ENCODE measurements at regions not wholly inside any gene's neighbourhood (a gene's known extent, or its start where the extent isn't known, plus 50 kb on each side); places are given as distances from the start of the nearest gene placed in this dataset.

- Histone ChIP-seq H3F3A (ENCODE audit: insufficient read depth) (no peaks in the 10 kb centered on the region), H3K9ac (ENCODE audit: low read length) (no peak overlapping the region), H3K9me2 (replicated peaks; ENCODE audit: insufficient read depth, low read length) (no peaks in the 10 kb centered on the region), H3K9me3 (ENCODE audit: insufficient read depth, low read length) (no peaks in the 10 kb centered on the region), H3K79me2 (ENCODE audit: insufficient read depth, low read length) (no peaks in the 10 kb centered on the region), H3K4me3 (ENCODE audit: insufficient read depth, low read length, poor library complexity, severe bottlenecking) (no peak overlapping the region), H3K4me2 (ENCODE audit: low read depth, low read length, poor library complexity, severe bottlenecking) (no peak overlapping the region), H4K20me1 (ENCODE audit: low read depth, low read length) (no peaks in the 10 kb centered on the region), H3K27ac (ENCODE audit: low read depth, low read length) (no peak overlapping the region), H3K27me3 (ENCODE audit: low read length) (no peaks in the 10 kb centered on the region), H3K36me3 (ENCODE audit: low read length) (no peaks in the 10 kb centered on the region), H2AFZ (ENCODE audit: low read depth, low read length, severe bottlenecking) (no peak overlapping the region)
- no peak for TF ChIP-seq EZH2phosphoT487 (conservative IDR thresholded peaks at IDR 0.05; ENCODE audit: low read length)
- TF ChIP-seq, protein P1, sequence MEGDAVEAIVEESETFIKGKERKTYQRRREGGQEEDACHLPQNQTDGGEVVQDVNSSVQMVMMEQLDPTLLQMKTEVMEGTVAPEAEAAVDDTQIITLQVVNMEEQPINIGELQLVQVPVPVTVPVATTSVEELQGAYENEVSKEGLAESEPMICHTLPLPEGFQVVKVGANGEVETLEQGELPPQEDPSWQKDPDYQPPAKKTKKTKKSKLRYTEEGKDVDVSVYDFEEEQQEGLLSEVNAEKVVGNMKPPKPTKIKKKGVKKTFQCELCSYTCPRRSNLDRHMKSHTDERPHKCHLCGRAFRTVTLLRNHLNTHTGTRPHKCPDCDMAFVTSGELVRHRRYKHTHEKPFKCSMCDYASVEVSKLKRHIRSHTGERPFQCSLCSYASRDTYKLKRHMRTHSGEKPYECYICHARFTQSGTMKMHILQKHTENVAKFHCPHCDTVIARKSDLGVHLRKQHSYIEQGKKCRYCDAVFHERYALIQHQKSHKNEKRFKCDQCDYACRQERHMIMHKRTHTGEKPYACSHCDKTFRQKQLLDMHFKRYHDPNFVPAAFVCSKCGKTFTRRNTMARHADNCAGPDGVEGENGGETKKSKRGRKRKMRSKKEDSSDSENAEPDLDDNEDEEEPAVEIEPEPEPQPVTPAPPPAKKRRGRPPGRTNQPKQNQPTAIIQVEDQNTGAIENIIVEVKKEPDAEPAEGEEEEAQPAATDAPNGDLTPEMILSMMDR (IDR thresholded peaks at IDR 0.05; ENCODE audit: insufficient read depth, low read length, poor library complexity, severe bottlenecking): no peak
Observed at GRCh38 chr3:30142946-30143345, 463.5 kb upstream of the TGFBR2 start.

GRCh38 chr3:30145281-30145680, 461.1 kb upstream of the TGFBR2 start:
- no peaks in the 10 kb centered on the region for H3F3A ChIP-seq (ENCODE audit: insufficient read depth)
- no peak overlapping the region for H3K4me3 ChIP-seq (ENCODE audit: insufficient read depth, low read length, poor library complexity, severe bottlenecking)
- H3K9me3 ChIP-seq (ENCODE audit: insufficient read depth, low read length): no peaks in the 10 kb centered on the region
- TF ChIP-seq, protein P1 (IDR thresholded peaks at IDR 0.05; ENCODE audit: insufficient read depth, low read length, poor library complexity, severe bottlenecking): no peak
- TF ChIP-seq EZH2phosphoT487 (conservative IDR thresholded peaks at IDR 0.05; ENCODE audit: low read length): no peak
- H3K9ac ChIP-seq (ENCODE audit: low read length): no peak overlapping the region
- H4K20me1 ChIP-seq (ENCODE audit: low read depth, low read length): no peaks in the 10 kb centered on the region
- no peaks in the 10 kb centered on the region for H3K9me2 ChIP-seq (replicated peaks; ENCODE audit: insufficient read depth, low read length)
- no peak overlapping the region for H3K27ac ChIP-seq (ENCODE audit: low read depth, low read length)
- no peak overlapping the region for H2AFZ ChIP-seq (ENCODE audit: low read depth, low read length, severe bottlenecking)
- no peaks in the 10 kb centered on the region for H3K27me3 ChIP-seq (ENCODE audit: low read length)
- no peaks in the 10 kb centered on the region for H3K79me2 ChIP-seq (ENCODE audit: insufficient read depth, low read length)
- no peaks in the 10 kb centered on the region for H3K36me3 ChIP-seq (ENCODE audit: low read length)
- no peak overlapping the region for H3K4me2 ChIP-seq (ENCODE audit: low read depth, low read length, poor library complexity, severe bottlenecking)

DNA sequence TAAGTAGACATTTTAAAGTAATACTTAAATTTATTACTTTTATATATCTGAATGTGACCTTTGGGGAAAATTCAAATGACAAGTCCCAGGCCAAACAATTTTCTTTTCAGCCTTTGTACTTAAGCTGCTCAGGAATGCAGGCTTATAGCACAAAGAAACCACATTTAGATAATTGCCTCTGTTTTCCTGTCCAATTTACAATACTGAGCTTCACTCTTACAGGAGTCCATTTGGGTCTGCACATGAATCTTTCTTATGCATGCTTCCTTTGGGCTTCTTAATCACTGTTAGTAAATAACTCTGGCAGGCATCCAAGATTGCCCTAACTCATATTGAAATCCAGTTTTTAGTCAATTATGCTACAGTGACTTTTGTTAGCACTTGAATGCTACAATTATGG, 459.4 kb upstream of the TGFBR2 start:
- Histone ChIP-seq H3K9ac (ENCODE audit: low read length) (no peak overlapping the region), H2AFZ (ENCODE audit: low read depth, low read length, severe bottlenecking) (no peak overlapping the region), H3K27me3 (ENCODE audit: low read length) (no peaks in the 10 kb centered on the region), H3K9me2 (replicated peaks; ENCODE audit: insufficient read depth, low read length) (no peaks in the 10 kb centered on the region), H3K4me2 (ENCODE audit: low read depth, low read length, poor library complexity, severe bottlenecking) (no peak overlapping the region), H3K4me3 (ENCODE audit: insufficient read depth, low read length, poor library complexity, severe bottlenecking) (no peak overlapping the region), H4K20me1 (ENCODE audit: low read depth, low read length) (no peaks in the 10 kb centered on the region), H3K36me3 (ENCODE audit: low read length) (no peaks in the 10 kb centered on the region), H3K27ac (ENCODE audit: low read depth, low read length) (no peak overlapping the region), H3K9me3 (ENCODE audit: insufficient read depth, low read length) (no peaks in the 10 kb centered on the region), H3F3A (ENCODE audit: insufficient read depth) (no peaks in the 10 kb centered on the region), H3K79me2 (ENCODE audit: insufficient read depth, low read length) (no peaks in the 10 kb centered on the region)
- TF ChIP-seq, protein P1 (IDR thresholded peaks at IDR 0.05; ENCODE audit: insufficient read depth, low read length, poor library complexity, severe bottlenecking): no peak
- no peak for TF ChIP-seq EZH2phosphoT487 (conservative IDR thresholded peaks at IDR 0.05; ENCODE audit: low read length)

Data from SU-DHL-6 (cell line).